ENCODE measurements at regions not wholly inside any gene's neighbourhood (a gene's known extent, or its start where the extent isn't known, plus 50 kb on each side); places are given as distances from the start of the nearest gene placed in this dataset.
"Not testable (repeated sequence)": the region's sequence is repeated elsewhere in the genome, so short reads cannot be mapped to it uniquely, and the experiment has no call there.

- H3K4me1 Mint-ChIP-seq (ENCODE audit: unreplicated experiment): no peaks in the 10 kb centered on the region
- no peaks in the 10 kb centered on the region for H3K36me3 Mint-ChIP-seq (ENCODE audit: unreplicated experiment)
Observed at GRCh38 chr6:167236239-167236571, 54.9 kb upstream of the UNC93A start.

GRCh38 chr6:167237438-167238145 lies 53.5 kb upstream of the UNC93A start:
- TF ChIP-seq CTCF (IDR thresholded peaks at IDR 0.05): no peak
- no peak overlapping the region for H3K4me3 Mint-ChIP-seq (ENCODE audit: unreplicated experiment)

More at GRCh38 chr6:167236239-167236571, 54.9 kb upstream of the UNC93A start:
- no peak overlapping the region for H3K27ac Mint-ChIP-seq (ENCODE audit: unreplicated experiment)
- TF ChIP-seq CTCF (IDR thresholded peaks at IDR 0.05): no peak
- peaks cover 14% of the 10 kb centered on the region for H3K27me3 Mint-ChIP-seq (ENCODE audit: unreplicated experiment)
- no peak for DNase-seq (ENCODE audit: extremely low spot score, unreplicated experiment)
- no peaks in the 10 kb centered on the region for H3K9me3 Mint-ChIP-seq (ENCODE audit: unreplicated experiment)
- H3K4me3 Mint-ChIP-seq (ENCODE audit: unreplicated experiment): no peak overlapping the region

GRCh38 chr6:167238146-167238693 lies 52.9 kb upstream of the UNC93A start:
- Mint-ChIP-seq H3K27me3 (ENCODE audit: unreplicated experiment) (peaks cover 5% of the 10 kb centered on the region), H3K27ac (ENCODE audit: unreplicated experiment) (no peak overlapping the region), H3K4me3 (ENCODE audit: unreplicated experiment) (no peak overlapping the region), H3K9me3 (ENCODE audit: unreplicated experiment) (no peaks in the 10 kb centered on the region), H3K4me1 (ENCODE audit: unreplicated experiment) (no peaks in the 10 kb centered on the region), H3K36me3 (ENCODE audit: unreplicated experiment) (no peaks in the 10 kb centered on the region)
- no peak for TF ChIP-seq CTCF (IDR thresholded peaks at IDR 0.05)
- no peak for DNase-seq (ENCODE audit: extremely low spot score, unreplicated experiment)

More at GRCh38 chr6:167237438-167238145, 53.5 kb upstream of the UNC93A start:
- Mint-ChIP-seq H3K27me3 (ENCODE audit: unreplicated experiment) (peaks cover 11% of the 10 kb centered on the region), H3K9me3 (ENCODE audit: unreplicated experiment) (no peaks in the 10 kb centered on the region), H3K36me3 (ENCODE audit: unreplicated experiment) (no peaks in the 10 kb centered on the region), H3K4me1 (ENCODE audit: unreplicated experiment) (no peaks in the 10 kb centered on the region), H3K27ac (ENCODE audit: unreplicated experiment) (no peak overlapping the region)
- no peak for DNase-seq (ENCODE audit: extremely low spot score, unreplicated experiment)

- Mint-ChIP-seq H3K9me3 (ENCODE audit: unreplicated experiment) (no peaks in the 10 kb centered on the region), H3K27ac (ENCODE audit: unreplicated experiment) (no peak overlapping the region), H3K36me3 (ENCODE audit: unreplicated experiment) (no peaks in the 10 kb centered on the region), H3K4me1 (ENCODE audit: unreplicated experiment) (no peaks in the 10 kb centered on the region), H3K4me3 (ENCODE audit: unreplicated experiment) (no peak overlapping the region), H3K27me3 (ENCODE audit: unreplicated experiment) (no peaks in the 10 kb centered on the region)
- DNase-seq (ENCODE audit: extremely low spot score, unreplicated experiment): no peak
- no peak for TF ChIP-seq CTCF (IDR thresholded peaks at IDR 0.05)
Observed at GRCh38 chr6:167238694-167239467, 52.2 kb upstream of the UNC93A start.

- H3K4me1 Mint-ChIP-seq (ENCODE audit: unreplicated experiment); H3K27me3 Mint-ChIP-seq (ENCODE audit: unreplicated experiment); H3K9me3 Mint-ChIP-seq (ENCODE audit: unreplicated experiment); H3K4me3 Mint-ChIP-seq (ENCODE audit: unreplicated experiment); H3K36me3 Mint-ChIP-seq (ENCODE audit: unreplicated experiment); DNase-seq (ENCODE audit: extremely low spot score, unreplicated experiment); H3K27ac Mint-ChIP-seq (ENCODE audit: unreplicated experiment): not testable (repeated sequence)
Observed at GRCh38 chr6:167239470-167239869, 51.6 kb upstream of the UNC93A start.

Measured in osteocyte (in vitro differentiated cells).